KG1 (cell line): ENCODE measurements at regions not wholly inside any gene's neighbourhood (a gene's known extent, or its start where the extent isn't known, plus 50 kb on each side); places are given as distances from the start of the nearest gene placed in this dataset.
A peak's percentile ranks its signal among the peaks of the same experiment; 100 is the strongest.
"Not testable (repeated sequence)": the region's sequence is repeated elsewhere in the genome, so short reads cannot be mapped to it uniquely, and the experiment has no call there.

ENCODE experiments used
- DNase-seq: peaks from one replicate; lab custom pipeline; 2025; lab: John Stamatoyannopoulos, UW

- not testable (repeated sequence) for DNase-seq
These were observed 54.0 kb downstream of the CYP26A1 start for GRCh38 chr10:93127642-93128215.

DNA sequence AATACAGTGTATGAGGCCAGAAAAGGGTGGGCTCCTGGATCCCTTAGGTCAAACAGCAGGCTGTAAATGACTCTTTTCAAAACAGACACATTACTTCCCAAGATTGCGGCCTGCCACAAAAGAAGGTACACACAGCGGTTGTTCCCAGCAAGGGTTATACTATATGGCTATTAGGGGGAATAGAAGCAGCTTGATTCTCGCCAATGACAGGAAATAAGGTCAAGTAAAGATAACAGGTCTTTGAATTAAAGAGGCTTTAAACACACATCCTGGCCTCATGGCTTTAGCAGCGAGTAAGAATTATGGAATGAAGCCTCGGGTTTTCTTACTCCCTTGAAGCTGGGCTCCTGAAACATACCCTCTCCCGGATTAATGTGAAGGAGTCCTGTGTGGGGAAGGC, 58.3 kb downstream of the CYP26A1 start:
- DNase-seq, result no peak

DNA sequence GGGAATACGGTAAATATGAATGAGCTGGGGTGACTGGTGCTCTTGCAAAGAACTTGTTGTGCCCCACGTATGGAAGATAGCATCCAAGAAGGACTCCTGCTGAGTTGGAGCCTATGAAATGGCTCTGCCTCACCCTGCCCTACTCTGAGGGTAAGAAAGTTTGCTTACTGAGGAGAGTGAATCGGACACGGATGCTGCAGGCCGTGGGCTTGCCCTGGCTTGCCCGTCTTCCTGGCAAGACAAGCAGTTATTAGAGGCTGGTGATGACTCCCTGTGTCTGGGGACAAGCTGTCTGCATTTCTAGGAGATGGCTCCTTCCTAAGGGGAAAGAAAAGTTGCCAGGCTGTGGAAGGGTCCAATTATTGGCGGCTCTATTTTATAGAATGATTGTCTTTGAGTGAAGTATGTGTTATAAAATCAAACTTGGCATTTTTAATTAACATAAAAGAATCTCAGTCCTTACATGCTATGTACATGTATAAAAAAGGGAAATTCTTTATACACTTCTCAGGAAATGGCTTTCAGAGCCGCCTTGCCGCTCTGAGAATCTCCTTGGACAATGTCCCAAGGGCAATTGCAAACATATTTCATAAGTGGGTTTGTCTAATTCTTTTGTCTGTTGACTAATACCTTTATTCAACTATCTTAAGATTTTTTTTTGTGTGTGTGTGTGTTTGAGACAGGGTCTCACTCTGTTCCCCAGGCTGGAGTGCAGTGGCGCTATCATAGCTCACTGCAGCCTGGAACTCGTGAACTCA, 64.6 kb downstream of the CYP26A1 start:
- no peak for DNase-seq

GRCh38 chr10:93139059-93139655, 65.5 kb downstream of the CYP26A1 start:
- no peak for DNase-seq

GRCh38 chr10:93142534-93142933, 68.8 kb downstream of the CYP26A1 start:
- no peak for DNase-seq

GRCh38 chr10:93143281-93143680, 69.6 kb downstream of the CYP26A1 start:
- no peak for DNase-seq

DNA sequence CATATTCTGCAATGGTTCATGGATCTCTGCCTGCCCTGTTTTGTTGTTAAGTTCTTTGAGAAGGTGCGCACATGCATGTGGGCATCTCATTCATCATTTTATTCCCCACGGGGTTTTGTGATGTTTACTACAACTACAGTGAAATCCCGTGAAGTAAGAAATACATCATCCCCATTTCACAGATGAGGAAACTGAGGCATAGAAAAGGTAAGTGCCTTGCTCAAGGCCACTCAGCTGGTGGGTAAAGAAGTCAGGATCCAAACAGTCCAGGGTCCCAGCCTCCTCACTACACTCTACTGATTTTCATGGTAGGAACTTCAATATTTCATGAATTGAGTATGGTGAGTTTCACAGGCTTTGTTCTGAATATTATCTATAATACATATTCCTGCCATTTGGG, 72.6 kb downstream of the CYP26A1 start:
- no peak for DNase-seq

GRCh38 chr10:93147281-93147680, 73.6 kb downstream of the CYP26A1 start:
- DNase-seq, result no peak

- DNase-seq, result no peak
These were observed 74.8 kb downstream of the CYP26A1 start for GRCh38 chr10:93148476-93148875.

- DNase-seq, result no peak
These were observed 76.1 kb downstream of the CYP26A1 start for GRCh38 chr10:93149761-93150160.

DNA sequence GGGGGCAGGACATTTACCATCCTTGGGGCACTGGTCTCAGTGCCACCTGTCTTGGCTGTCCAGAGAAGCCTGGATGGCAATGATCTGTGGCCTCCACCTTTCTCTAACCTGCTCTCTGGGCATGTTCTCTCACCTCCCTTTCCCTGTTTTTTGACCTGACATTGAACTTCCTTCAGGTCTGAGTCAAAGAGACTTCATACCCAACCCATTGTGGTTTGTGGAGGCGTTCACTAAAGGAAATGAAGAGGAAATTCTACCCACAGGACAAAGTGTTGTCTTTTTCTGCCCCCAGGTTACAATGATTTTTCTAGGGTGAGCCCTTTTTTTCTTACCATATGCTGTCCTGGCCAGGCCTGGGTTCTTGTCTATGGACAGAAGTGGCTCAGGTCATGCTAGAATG, 76.6 kb downstream of the CYP26A1 start:
- DNase-seq, result peak; percentile 64

GRCh38 chr10:93150990-93151547, 77.4 kb downstream of the CYP26A1 start:
- DNase-seq, result no peak

DNA sequence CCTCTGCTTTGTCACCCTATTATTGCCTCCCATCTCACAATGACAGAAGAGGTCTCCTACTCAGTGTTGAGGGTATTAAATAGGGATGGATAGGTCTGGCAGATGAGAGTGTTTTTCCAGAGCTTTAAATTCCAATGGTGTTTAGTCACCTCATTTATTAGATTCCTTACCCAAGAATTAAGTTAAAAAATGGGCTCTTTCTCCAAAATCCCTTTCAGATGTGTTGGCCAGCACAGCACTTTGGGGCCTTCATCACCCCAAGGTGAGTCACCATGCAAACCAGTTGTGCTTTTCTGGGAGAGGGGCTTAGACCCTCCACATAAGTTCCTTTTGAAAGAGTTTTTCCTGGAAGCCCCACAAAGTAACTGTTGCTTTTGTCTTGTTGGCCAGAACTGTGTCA, 78.4 kb downstream of the CYP26A1 start:
- DNase-seq, result no peak

DNA sequence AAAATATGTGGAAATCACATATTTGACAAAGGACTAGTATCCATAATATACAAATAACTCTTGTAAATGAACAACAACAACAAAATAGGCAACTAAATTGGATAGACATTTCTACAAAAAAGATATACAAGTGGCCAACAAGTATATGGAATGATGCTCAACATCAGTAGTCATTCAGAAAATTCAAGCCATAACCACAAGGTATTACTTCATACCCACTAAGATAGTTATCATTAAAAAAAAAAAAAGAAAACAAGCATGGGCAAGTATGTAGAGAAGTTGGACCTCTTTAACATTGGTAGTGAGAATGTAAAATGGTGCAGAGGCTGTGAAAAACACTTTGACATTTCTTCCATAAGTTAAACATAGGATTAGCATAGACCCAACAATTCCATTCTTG, 80.8 kb downstream of the CYP26A1 start:
- DNase-seq, result no peak

DNA sequence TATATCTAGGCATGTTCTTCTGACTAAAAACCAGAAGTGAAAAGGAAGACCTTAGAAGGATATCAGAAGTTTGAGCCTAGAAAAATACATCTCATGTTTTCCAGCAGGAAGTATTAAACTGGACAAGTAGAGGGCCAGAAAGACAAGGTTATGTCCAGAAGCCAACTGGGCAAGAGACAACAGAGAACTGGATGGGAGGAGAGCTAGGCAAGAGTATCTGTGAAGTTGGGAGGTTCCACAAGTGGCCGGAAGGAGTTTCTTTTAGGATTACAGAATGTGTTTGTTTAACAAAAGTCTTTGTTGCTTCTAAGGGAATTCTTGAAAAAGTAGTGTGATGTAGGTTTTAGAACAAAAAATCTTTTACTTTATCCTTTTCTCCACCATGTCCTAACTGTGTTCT, 86.4 kb downstream of the CYP26A1 start:
- no peak for DNase-seq

GRCh38 chr10:93160829-93161228, 87.1 kb downstream of the CYP26A1 start:
- DNase-seq, result no peak

- DNase-seq, result no peak
These were observed 91.7 kb downstream of the CYP26A1 start for GRCh38 chr10:93165367-93165766.

- no peak for DNase-seq
These were observed 92.4 kb downstream of the CYP26A1 start for GRCh38 chr10:93166134-93166533.

DNA sequence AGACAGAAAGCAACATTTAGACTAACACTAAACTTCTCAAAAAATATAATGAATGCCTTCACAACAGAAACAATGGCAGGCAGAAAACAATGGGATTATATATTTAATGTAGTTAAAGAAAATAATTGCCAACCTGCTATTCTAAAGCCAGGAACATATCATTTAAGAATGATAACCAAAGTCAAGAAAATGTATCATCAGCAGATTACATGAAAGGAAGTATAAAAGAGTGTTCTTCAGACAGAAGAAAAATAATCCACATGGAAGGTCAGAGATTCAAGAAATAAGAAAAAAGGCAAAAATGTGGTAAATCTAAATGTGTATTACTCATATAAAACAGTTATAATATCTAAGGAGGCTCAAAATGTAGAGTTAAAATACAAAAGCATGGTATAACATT, 98.1 kb downstream of the CYP26A1 start:
- no peak for DNase-seq

GRCh38 chr10:93173967-93174845, 100.5 kb downstream of the CYP26A1 start:
- DNase-seq, result no peak

DNA sequence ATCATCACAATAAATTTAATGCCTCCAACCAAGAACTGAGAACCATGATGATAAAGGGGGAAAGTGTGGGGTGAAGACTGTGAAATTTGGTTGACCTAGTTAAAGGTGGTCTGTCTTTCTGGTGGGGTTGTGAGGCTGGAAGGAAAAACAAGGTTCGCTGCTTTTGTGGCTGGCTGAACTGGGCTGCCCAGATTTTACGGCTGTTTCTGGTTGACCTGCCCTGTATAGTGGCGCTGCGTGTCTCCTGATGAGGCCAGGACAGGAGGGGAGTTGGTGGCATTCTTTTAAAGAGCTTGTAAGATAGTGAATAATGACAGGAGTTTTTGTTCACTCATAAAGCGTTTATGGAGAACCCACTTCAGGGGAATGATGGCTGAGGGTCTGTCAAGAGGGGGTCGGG, 101.8 kb downstream of the CYP26A1 start:
- no peak for DNase-seq

DNA sequence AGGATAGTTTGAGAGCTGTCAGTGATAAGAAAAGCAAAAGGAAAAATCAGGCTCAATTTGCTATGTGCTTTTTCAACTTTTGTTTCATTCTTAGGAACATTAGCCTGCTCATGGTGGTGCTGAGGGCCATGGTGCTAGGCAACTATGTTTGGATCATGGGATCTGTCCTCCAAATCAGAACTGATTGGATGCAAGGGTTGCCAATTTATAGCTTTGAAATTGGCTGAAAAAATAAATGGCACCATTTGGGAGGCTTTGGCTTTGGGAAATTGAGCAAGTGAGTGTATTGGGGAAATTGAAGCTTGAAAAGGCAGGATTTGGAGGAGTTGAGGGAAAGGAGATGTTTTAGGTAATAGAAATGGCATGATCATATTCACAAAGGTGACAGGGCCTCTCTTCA, 103.8 kb downstream of the CYP26A1 start:
- DNase-seq, result no peak
